ENCODE measurements at regions not wholly inside any gene's neighbourhood (a gene's known extent, or its start where the extent isn't known, plus 50 kb on each side); places are given as distances from the start of the nearest gene placed in this dataset.

DNA sequence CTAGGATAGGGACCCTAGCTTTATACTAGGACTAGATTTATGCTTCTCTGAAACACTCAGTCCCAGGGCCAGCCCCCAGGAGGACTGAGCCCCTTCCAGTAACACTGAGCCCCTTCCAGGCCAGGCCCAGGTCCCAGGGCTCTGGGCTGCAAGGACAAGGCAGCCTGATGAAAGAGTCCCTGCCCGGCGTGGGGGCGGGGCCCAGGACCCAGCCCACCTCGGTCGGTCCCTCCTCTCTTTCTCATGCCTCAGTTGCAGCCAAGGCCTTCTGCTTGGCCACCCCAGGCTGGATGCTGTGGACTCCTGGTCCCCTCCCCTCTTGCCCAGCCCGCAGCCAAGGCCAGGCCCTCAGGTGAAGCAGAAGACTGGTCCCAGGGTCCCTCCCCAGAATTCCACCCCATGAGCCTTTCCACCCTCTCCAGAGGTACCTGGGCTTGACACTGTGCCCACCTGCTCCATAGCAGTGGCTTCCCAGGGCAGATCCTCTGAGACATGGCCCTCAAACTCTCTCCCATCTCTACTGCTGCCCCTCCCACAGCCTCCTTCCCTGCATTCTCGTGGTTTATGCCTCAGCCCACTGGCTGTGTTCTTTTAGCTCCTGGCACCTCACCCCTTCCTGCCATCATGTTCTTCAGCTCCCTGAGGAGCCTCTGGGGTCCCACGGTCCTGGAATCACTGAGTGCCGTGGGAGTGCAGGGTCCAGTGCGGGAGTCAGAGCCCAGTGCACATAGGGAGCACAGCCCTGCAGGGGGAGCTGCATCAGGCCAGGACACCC, 53.6 kb upstream of the C1QTNF9B start:
- no peak for DNase-seq (ENCODE audit: low read depth)
- Histone ChIP-seq H3K27ac (ENCODE audit: low read depth, low read length) (no peak overlapping the region), H3K36me3 (ENCODE audit: insufficient read depth, low read length) (no peaks in the 10 kb centered on the region), H3K4me2 (ENCODE audit: low read length) (no peak overlapping the region), H3K9me3 (ENCODE audit: insufficient read depth, low read depth, low read length) (no peaks in the 10 kb centered on the region), H2AFZ (ENCODE audit: low read depth, low read length) (no peak overlapping the region), H3K4me3 (ENCODE audit: insufficient read depth, low read depth, low read length) (no peak overlapping the region), H3K4me1 (ENCODE audit: insufficient read depth, low read length) (peaks cover 8% of the 10 kb centered on the region), H3K79me2 (ENCODE audit: insufficient read depth, low read length) (no peaks in the 10 kb centered on the region), H3K9ac (ENCODE audit: low read length) (no peak overlapping the region), H4K20me1 (ENCODE audit: insufficient read depth, low read length) (no peaks in the 10 kb centered on the region), H3K27me3 (ENCODE audit: insufficient read depth, low read length) (no peaks in the 10 kb centered on the region)
- H3K36me3 Mint-ChIP-seq (ENCODE audit: low read depth, unreplicated experiment), result no peaks in the 10 kb centered on the region
- H3K27me3 Mint-ChIP-seq (ENCODE audit: low read depth, unreplicated experiment), result peaks cover 19% of the 10 kb centered on the region
- H3K27ac Mint-ChIP-seq (ENCODE audit: unreplicated experiment), result no peak overlapping the region
- peaks cover 11% of the 10 kb centered on the region for H3K4me1 Mint-ChIP-seq (ENCODE audit: low read depth, unreplicated experiment)
- no peak for FAIRE-seq
- no peak for TF ChIP-seq CTCF (IDR thresholded peaks at IDR 0.05; ENCODE audit: insufficient read depth, low read depth, low read length)
- TF ChIP-seq EZH2 (IDR thresholded peaks at IDR 0.05; ENCODE audit: insufficient read depth, low read length), result no peak
- peaks cover 3% of the 10 kb centered on the region for H3K9me3 Mint-ChIP-seq (ENCODE audit: unreplicated experiment)
- no peak overlapping the region for H3K4me3 Mint-ChIP-seq (ENCODE audit: unreplicated experiment)

DNA sequence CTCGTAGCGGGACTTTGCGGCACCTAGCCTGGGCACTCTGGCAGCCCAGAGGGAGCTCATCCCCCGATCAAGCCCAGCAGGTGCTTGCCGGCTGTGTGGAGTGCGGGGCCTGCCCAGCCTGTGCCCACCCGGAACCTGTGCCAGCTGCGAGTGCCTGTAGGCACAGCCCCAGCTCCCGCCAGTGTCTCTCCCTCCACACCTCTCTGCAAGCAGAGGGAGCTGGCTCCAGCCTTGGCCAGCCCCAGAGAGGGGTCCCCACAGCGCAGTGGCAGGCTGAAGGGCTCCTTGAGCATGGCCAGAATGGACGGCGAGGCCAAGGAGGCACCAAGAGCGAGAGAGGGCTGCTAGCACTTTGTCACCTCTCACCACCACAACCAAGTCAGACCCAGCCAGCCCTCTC, 55.5 kb upstream of the C1QTNF9B start:
- H3K27ac ChIP-seq (ENCODE audit: low read depth, low read length), result no peak overlapping the region
- FAIRE-seq (no peak), DNase-seq (ENCODE audit: low read depth) (no peak)
- Mint-ChIP-seq H3K9me3 (ENCODE audit: unreplicated experiment) (peaks cover 3% of the 10 kb centered on the region), H3K27ac (ENCODE audit: unreplicated experiment) (no peak overlapping the region), H3K27me3 (ENCODE audit: low read depth, unreplicated experiment) (peaks cover 11% of the 10 kb centered on the region), H3K4me1 (ENCODE audit: low read depth, unreplicated experiment) (peaks cover 15% of the 10 kb centered on the region), H3K36me3 (ENCODE audit: low read depth, unreplicated experiment) (no peaks in the 10 kb centered on the region), H3K4me3 (ENCODE audit: unreplicated experiment) (no peak overlapping the region)
- H3K9ac ChIP-seq (ENCODE audit: low read length), result no peak overlapping the region
- H4K20me1 ChIP-seq (ENCODE audit: insufficient read depth, low read length), result no peaks in the 10 kb centered on the region
- H3K4me2 ChIP-seq (ENCODE audit: low read length), result no peak overlapping the region
- H3K4me3 ChIP-seq (ENCODE audit: insufficient read depth, low read depth, low read length), result no peak overlapping the region
- H3K27me3 ChIP-seq (ENCODE audit: insufficient read depth, low read length), result no peaks in the 10 kb centered on the region
- TF ChIP-seq EZH2 (IDR thresholded peaks at IDR 0.05; ENCODE audit: insufficient read depth, low read length) (no peak), CTCF (IDR thresholded peaks at IDR 0.05; ENCODE audit: insufficient read depth, low read depth, low read length) (no peak)
- no peaks in the 10 kb centered on the region for H3K79me2 ChIP-seq (ENCODE audit: insufficient read depth, low read length)
- H3K4me1 ChIP-seq (ENCODE audit: insufficient read depth, low read length), result peaks cover 17% of the 10 kb centered on the region
- no peak overlapping the region for H2AFZ ChIP-seq (ENCODE audit: low read depth, low read length)
- H3K36me3 ChIP-seq (ENCODE audit: insufficient read depth, low read length), result no peaks in the 10 kb centered on the region
- no peaks in the 10 kb centered on the region for H3K9me3 ChIP-seq (ENCODE audit: insufficient read depth, low read depth, low read length)

GRCh38 chr13:23953860-23954512, 56.7 kb upstream of the C1QTNF9B start:
- Mint-ChIP-seq H3K27ac (ENCODE audit: unreplicated experiment) (no peak overlapping the region), H3K4me1 (ENCODE audit: low read depth, unreplicated experiment) (peaks cover 24% of the 10 kb centered on the region), H3K4me3 (ENCODE audit: unreplicated experiment) (no peak overlapping the region), H3K27me3 (ENCODE audit: low read depth, unreplicated experiment) (peaks cover 11% of the 10 kb centered on the region), H3K9me3 (ENCODE audit: unreplicated experiment) (peaks cover 3% of the 10 kb centered on the region), H3K36me3 (ENCODE audit: low read depth, unreplicated experiment) (no peaks in the 10 kb centered on the region)
- Histone ChIP-seq H2AFZ (ENCODE audit: low read depth, low read length) (no peak overlapping the region), H3K27me3 (ENCODE audit: insufficient read depth, low read length) (no peaks in the 10 kb centered on the region), H3K36me3 (ENCODE audit: insufficient read depth, low read length) (no peaks in the 10 kb centered on the region), H4K20me1 (ENCODE audit: insufficient read depth, low read length) (no peaks in the 10 kb centered on the region), H3K9me3 (ENCODE audit: insufficient read depth, low read depth, low read length) (no peaks in the 10 kb centered on the region), H3K27ac (ENCODE audit: low read depth, low read length) (no peak overlapping the region), H3K4me2 (ENCODE audit: low read length) (no peak overlapping the region), H3K4me1 (ENCODE audit: insufficient read depth, low read length) (peaks cover 23% of the 10 kb centered on the region), H3K4me3 (ENCODE audit: insufficient read depth, low read depth, low read length) (no peak overlapping the region), H3K79me2 (ENCODE audit: insufficient read depth, low read length) (no peaks in the 10 kb centered on the region), H3K9ac (ENCODE audit: low read length) (no peak overlapping the region)
- DNase-seq (ENCODE audit: low read depth) (no peak), FAIRE-seq (no peak)
- TF ChIP-seq CTCF (IDR thresholded peaks at IDR 0.05; ENCODE audit: insufficient read depth, low read depth, low read length) (no peak), EZH2 (IDR thresholded peaks at IDR 0.05; ENCODE audit: insufficient read depth, low read length) (no peak)

All from astrocyte (in vitro differentiated cells and primary cell).